ENCODE measurements at regions not wholly inside any gene's neighbourhood (a gene's known extent, or its start where the extent isn't known, plus 50 kb on each side); places are given as distances from the start of the nearest gene placed in this dataset.

DNA sequence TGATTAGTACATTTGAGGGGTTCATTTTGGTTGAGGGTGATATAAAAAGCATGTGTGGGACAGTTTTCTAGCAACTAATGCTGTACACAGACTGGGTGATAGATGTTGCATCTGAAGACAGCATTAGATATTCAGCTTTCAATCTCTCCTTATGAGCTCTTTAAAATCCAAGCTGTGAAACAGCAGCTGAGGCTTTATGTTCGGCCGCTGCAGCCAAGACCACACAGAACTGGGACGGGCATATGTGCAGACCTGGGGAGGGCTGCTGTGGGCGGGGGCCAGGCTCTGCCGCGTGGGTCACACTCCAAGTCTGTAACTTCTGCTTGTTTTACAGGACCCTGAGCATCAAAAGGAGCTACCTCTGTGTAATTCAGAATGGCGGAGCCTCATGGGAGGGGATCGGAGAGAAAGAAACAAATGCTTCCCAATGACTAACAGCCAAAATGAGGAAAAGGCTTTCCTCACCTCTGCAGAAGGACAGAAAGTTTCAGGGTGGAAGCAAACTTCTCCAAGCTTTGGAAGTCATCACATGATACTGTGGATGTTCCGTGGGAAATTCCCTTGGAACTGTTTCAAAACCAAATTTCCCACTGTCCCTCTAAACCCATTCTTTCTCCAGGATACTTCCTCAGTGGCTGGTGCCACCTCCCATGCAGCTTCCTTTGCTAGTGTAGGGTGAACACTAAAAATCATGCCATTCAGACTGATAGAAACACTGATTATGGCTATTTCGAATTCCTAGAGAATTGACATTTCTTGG is 711.9 kb upstream of the ID2 start:
- Histone ChIP-seq H3K4me2 (ENCODE audit: low read depth, low read length, poor library complexity, severe bottlenecking) (no peak overlapping the region), H3F3A (ENCODE audit: low read depth) (no peaks in the 10 kb centered on the region), H4K20me1 (ENCODE audit: insufficient read depth, low read length, poor library complexity, severe bottlenecking) (no peaks in the 10 kb centered on the region), H3K4me1 (ENCODE audit: insufficient read depth, low read length, poor library complexity, severe bottlenecking) (no peaks in the 10 kb centered on the region), H3K9ac (ENCODE audit: low read depth, low read length, poor library complexity, severe bottlenecking) (no peak overlapping the region), H3K27me3 (ENCODE audit: insufficient read depth, low read length, poor library complexity, severe bottlenecking) (no peaks in the 10 kb centered on the region), H3K4me3 (ENCODE audit: low read length, poor library complexity, severe bottlenecking) (no peak overlapping the region), H3K79me2 (ENCODE audit: insufficient read depth, low read length) (no peaks in the 10 kb centered on the region), H3K36me3 (ENCODE audit: insufficient read depth, low read length) (no peaks in the 10 kb centered on the region), H3K9me2 (replicated peaks; ENCODE audit: low read depth, low read length) (no peaks in the 10 kb centered on the region), H2AFZ (ENCODE audit: low read length) (no peak overlapping the region), H3K9me3 (ENCODE audit: insufficient read depth, low read depth, low read length) (no peaks in the 10 kb centered on the region)
- TF ChIP-seq EZH2phosphoT487 (IDR thresholded peaks at IDR 0.05; ENCODE audit: borderline replicate concordance), result no peak
- TF ChIP-seq, protein P1, sequence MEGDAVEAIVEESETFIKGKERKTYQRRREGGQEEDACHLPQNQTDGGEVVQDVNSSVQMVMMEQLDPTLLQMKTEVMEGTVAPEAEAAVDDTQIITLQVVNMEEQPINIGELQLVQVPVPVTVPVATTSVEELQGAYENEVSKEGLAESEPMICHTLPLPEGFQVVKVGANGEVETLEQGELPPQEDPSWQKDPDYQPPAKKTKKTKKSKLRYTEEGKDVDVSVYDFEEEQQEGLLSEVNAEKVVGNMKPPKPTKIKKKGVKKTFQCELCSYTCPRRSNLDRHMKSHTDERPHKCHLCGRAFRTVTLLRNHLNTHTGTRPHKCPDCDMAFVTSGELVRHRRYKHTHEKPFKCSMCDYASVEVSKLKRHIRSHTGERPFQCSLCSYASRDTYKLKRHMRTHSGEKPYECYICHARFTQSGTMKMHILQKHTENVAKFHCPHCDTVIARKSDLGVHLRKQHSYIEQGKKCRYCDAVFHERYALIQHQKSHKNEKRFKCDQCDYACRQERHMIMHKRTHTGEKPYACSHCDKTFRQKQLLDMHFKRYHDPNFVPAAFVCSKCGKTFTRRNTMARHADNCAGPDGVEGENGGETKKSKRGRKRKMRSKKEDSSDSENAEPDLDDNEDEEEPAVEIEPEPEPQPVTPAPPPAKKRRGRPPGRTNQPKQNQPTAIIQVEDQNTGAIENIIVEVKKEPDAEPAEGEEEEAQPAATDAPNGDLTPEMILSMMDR (conservative IDR thresholded peaks at IDR 0.05; ENCODE audit: low read length), result no peak

DNA sequence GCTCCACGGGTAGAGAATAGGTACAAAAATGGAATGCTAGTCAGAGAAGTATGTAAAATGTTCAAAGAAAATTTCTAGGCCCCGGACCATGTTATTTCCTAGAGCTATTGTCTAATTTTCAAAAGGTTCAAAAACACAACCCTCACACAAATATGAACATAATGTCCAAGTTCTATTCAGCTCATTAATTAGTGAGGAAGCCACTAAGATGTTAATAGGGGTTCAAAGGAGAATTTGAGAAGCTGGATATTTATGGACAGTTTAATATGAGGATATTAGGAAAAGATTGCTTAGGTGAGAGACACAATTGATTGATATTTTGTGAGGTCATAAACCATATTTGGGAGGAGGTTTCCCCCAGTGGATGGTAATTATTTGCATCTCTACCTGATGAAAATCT is 710.6 kb upstream of the ID2 start:
- TF ChIP-seq, protein P1 (conservative IDR thresholded peaks at IDR 0.05; ENCODE audit: low read length), result no peak
- no peak for TF ChIP-seq EZH2phosphoT487 (IDR thresholded peaks at IDR 0.05; ENCODE audit: borderline replicate concordance)
- Histone ChIP-seq H3F3A (ENCODE audit: low read depth) (no peaks in the 10 kb centered on the region), H3K4me3 (ENCODE audit: low read length, poor library complexity, severe bottlenecking) (no peak overlapping the region), H3K9me3 (ENCODE audit: insufficient read depth, low read depth, low read length) (no peaks in the 10 kb centered on the region), H3K9ac (ENCODE audit: low read depth, low read length, poor library complexity, severe bottlenecking) (no peak overlapping the region), H3K36me3 (ENCODE audit: insufficient read depth, low read length) (no peaks in the 10 kb centered on the region), H3K4me2 (ENCODE audit: low read depth, low read length, poor library complexity, severe bottlenecking) (no peak overlapping the region), H3K27me3 (ENCODE audit: insufficient read depth, low read length, poor library complexity, severe bottlenecking) (no peaks in the 10 kb centered on the region), H3K4me1 (ENCODE audit: insufficient read depth, low read length, poor library complexity, severe bottlenecking) (no peaks in the 10 kb centered on the region), H3K9me2 (replicated peaks; ENCODE audit: low read depth, low read length) (no peaks in the 10 kb centered on the region), H4K20me1 (ENCODE audit: insufficient read depth, low read length, poor library complexity, severe bottlenecking) (no peaks in the 10 kb centered on the region), H2AFZ (ENCODE audit: low read length) (no peak overlapping the region), H3K79me2 (ENCODE audit: insufficient read depth, low read length) (no peaks in the 10 kb centered on the region)

DNA sequence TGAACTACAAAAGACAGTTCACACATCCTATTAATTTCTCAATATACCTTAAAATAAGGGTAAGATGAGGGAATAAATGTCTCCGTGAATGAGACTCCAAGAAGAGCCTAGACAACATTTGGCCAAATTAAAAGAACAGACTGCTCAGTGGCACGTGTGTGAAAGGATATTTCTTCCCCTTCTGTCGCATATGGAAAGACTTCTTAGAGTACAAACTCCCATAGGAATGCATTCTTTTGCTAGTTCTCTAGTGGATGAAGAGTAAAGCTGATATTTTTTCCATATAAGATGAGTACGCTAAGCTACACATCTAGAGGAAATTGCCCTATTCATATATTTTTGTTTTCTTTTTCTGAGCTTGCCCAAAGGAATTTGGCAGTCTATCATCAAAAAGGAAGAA is 710.0 kb upstream of the ID2 start:
- Histone ChIP-seq H3K4me1 (ENCODE audit: insufficient read depth, low read length, poor library complexity, severe bottlenecking) (no peaks in the 10 kb centered on the region), H3F3A (ENCODE audit: low read depth) (no peaks in the 10 kb centered on the region), H3K4me3 (ENCODE audit: low read length, poor library complexity, severe bottlenecking) (no peak overlapping the region), H3K36me3 (ENCODE audit: insufficient read depth, low read length) (no peaks in the 10 kb centered on the region), H3K9me2 (replicated peaks; ENCODE audit: low read depth, low read length) (no peaks in the 10 kb centered on the region), H3K9me3 (ENCODE audit: insufficient read depth, low read depth, low read length) (no peaks in the 10 kb centered on the region), H3K27me3 (ENCODE audit: insufficient read depth, low read length, poor library complexity, severe bottlenecking) (no peaks in the 10 kb centered on the region), H2AFZ (ENCODE audit: low read length) (no peak overlapping the region), H3K4me2 (ENCODE audit: low read depth, low read length, poor library complexity, severe bottlenecking) (no peak overlapping the region), H3K79me2 (ENCODE audit: insufficient read depth, low read length) (no peaks in the 10 kb centered on the region), H3K9ac (ENCODE audit: low read depth, low read length, poor library complexity, severe bottlenecking) (no peak overlapping the region), H4K20me1 (ENCODE audit: insufficient read depth, low read length, poor library complexity, severe bottlenecking) (no peaks in the 10 kb centered on the region)
- no peak for TF ChIP-seq EZH2phosphoT487 (IDR thresholded peaks at IDR 0.05; ENCODE audit: borderline replicate concordance)
- TF ChIP-seq, protein P1 (conservative IDR thresholded peaks at IDR 0.05; ENCODE audit: low read length), result no peak

All from Loucy (cell line).